Testis (tissue), 2 donors: ENCODE measurements at regions not wholly inside any gene's neighbourhood (a gene's known extent, or its start where the extent isn't known, plus 50 kb on each side); places are given as distances from the start of the nearest gene placed in this dataset.

Experiments
- CTCF ChIP-seq, 3 experiments: fragments of 450-650 bp in 2 of 3; fragments of 200-600 bp in 1 of 3; sonication (generic) in 1 of 3; IDR thresholded peaks; one replicate each; pipeline ENCODE4 v1.5.1; 2016 to 2019; ENCODE audit warnings: antibody characterized with exemption in 3 of 3, mild to moderate bottlenecking in 2 of 3, moderate library complexity in 1 of 3
- POLR2A ChIP-seq: fragments of 450-650 bp; IDR thresholded peaks from one replicate; pipeline ENCODE4 v1.6.1; 2017; ENCODE audit warnings: antibody characterized with exemption, mild to moderate bottlenecking, moderate library complexity

GRCh38 chr4:188987011-188987410, 847.8 kb downstream of the TRIML1 start:
- TF ChIP-seq CTCF (IDR thresholded peaks at IDR 0.05) (no peak), POLR2A (no peak)
